Activated CD8-positive, alpha-beta memory T cell treated with anti-CD3 and anti-CD28 coated beads for 1 hour (primary cell): ENCODE measurements at regions not wholly inside any gene's neighbourhood (a gene's known extent, or its start where the extent isn't known, plus 50 kb on each side); places are given as distances from the start of the nearest gene placed in this dataset.

Experiments used
- DNase-seq, 2 donors: peaks; one replicate each; pipeline ENCODE4 v3.0.0-alpha.2; 2020; ENCODE audit warnings: low read depth in 1 of 2; ENCODE audit errors: extremely low read depth in 1 of 2

DNA sequence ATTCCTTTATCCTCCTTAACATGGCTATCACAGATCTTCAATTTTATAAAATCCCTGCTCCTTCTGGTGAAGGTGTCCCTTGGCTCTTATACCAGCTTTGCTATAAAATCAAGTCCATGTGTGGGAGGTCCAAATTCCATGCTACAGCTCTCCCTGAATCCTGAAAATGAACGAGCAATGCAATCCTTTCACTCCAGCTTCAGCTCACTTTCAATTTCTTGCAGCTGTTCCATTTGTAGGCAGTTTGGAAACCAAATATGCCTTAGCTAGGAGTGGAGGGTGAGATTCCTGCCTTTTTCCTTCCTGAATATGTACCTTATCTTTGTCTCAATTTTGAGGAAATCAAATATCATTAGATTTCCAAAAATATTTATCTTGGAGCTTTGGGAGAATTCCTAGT lies 402.6 kb downstream of the TTLL7 start:
- no peak for DNase-seq

DNA sequence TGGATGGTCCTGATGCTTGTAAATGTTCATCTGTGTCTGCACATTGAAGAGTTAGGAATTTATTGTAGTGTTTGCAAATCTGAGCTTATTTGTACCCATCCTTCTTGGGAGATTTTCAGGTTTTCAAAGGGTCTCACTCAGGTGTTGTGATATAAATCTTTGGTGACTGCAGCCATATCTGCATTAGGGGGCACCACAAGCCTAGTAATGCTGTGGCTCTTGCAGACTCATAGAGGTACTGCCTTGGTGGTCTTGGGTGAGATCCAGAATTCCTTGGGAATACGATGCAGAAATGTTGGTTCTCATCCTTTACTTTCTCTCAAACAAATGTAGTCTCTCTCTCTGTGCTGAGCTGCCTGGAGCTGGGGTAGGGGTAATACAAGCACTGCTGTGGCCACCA lies 405.9 kb downstream of the TTLL7 start:
- no peak for DNase-seq

DNA sequence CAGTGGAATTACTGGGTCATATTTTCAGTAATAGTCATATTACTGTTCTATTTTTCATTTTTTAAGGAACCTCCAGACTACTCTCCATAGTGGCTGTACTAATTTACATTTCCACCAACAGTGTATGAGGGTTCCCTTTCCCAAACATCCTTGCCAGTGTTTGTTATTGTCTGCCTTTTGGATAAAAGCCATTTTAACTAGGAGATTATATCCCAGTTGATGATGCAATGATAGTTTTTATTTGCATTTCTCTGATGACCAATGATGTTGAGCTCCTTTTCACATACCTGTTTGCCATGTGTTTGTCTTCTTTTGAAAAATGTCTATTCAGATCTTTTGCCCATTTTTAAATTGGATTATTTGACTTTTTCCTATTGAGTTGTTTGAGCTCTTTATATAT lies 410.8 kb downstream of the TTLL7 start:
- no peak for DNase-seq

DNA sequence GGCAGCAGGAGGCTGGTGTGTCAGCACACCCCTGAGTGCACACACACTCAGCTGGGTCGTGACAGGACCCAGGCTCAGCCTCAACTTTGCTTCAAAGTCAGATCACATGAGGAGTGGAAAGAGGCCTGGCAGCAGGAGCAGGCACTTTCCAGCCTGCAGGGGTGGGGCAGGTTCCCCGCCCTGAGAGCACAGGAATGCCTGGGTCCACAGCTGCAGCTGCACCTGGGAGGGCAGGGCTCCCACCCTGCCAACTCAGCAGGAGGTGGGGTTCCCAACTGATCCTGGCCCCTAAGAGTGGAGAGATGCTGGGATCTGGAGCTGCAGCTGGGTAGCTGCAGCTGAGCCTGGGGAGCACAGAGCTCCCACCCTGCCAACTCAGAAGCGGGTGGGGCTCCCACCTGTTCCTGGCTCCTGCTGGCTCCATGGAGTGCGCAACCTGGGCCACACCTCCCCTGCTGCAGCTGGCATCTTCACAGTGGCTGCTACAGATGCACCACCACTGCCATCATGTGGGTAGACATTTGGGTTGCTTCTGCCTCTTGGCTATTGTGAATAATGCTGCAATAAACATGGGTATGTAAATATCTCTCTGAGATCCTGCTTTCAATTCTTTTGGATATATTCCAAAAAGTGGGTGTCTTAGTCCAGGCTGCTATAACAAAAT lies 415.4 kb downstream of the TTLL7 start:
- DNase-seq = no peak

DNA sequence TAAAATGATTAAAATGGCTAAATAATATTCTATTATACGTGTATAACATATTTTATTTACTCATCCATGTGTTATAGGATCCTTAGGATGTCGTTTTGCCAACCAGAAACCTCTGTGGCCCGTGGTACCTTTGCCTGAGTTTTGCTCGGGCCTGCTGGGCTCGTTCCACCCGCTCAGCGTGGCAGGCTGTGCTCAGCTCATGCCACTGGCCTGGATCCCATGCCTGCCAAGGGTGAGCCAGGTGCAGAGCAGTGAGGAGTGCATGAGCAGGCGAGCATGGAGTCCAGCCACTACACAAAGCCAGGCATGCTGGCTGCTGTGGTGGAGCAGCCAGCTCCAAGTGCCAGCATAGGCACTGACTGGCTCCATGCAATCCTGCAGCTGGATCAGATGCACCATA lies 417.2 kb downstream of the TTLL7 start:
- no peak for DNase-seq

DNA sequence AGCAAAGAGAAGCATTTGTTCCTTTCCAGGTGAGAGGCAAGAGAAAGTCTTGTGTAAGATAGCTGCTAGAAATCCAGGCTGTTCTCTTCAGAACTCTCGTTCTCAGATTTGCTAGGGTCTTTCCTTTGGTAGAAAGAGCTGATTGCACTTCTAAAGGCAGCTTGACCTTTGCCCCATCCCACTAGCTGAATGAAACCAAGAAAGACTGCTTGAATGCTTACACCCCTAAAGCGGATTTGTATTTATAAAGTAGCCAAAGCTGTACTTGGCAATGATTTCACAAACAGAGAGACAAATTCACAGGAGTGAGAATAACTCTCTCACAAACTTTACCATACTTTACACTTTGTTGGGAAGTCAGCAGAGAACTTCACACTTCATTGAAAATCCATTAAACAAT lies 424.1 kb downstream of the TTLL7 start:
- DNase-seq = no peak

DNA sequence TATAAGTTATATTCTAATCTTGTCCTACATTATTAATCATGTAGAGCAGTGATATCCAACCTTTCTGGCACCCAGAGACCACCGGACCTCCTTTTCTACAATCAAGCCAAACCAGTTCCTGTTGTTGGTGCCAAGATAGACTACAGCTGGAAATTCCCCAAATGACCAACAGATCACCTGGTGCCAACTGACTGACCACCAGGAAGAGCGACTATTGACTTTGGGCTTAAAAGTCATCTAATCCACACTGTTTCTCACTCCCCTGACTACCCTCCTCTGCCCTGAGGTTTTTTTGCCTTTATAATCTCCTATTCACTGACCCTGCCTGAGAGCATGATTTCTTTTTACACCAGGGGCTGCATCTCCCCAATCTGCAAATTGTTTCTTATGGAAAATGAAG lies 425.2 kb downstream of the TTLL7 start:
- no peak for DNase-seq

DNA sequence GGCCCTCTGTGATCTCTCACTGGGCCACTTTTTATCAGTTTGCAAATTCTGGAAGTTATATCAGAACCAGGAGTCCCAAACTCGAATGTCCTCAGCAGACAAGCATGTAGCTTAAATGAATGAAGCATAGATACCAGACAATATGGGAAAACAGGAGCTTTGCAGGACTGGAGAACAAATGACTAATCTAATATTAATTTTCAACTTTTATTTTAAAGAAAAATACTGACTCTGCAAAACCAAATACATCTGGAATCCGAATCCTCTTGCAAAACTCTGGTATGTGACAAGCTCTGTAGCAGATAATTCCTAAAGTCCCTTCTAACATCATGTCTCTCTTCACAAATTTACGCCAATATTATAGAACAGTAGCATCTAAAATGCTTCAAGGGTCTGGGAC lies 427.4 kb downstream of the TTLL7 start:
- DNase-seq = no peak

DNA sequence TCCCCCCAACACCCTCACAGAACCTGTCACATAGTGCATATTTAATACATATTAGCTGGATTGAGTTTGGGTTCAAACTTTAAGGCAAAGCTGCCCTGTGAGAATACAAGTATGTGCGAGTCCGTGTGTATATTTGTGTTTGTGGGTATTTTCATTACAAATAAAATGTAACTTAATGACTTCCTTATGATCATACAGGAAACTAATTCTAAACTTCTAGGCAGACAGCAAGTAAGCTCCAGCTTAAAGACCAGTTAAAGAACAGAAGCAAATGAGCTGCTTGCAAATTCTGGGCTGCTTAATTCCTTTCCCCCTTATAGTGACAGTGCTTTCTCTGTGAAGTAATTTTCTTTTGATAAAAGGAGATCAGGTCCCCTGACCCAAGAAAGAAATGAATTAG lies 437.6 kb downstream of the TTLL7 start:
- no peak for DNase-seq

DNA sequence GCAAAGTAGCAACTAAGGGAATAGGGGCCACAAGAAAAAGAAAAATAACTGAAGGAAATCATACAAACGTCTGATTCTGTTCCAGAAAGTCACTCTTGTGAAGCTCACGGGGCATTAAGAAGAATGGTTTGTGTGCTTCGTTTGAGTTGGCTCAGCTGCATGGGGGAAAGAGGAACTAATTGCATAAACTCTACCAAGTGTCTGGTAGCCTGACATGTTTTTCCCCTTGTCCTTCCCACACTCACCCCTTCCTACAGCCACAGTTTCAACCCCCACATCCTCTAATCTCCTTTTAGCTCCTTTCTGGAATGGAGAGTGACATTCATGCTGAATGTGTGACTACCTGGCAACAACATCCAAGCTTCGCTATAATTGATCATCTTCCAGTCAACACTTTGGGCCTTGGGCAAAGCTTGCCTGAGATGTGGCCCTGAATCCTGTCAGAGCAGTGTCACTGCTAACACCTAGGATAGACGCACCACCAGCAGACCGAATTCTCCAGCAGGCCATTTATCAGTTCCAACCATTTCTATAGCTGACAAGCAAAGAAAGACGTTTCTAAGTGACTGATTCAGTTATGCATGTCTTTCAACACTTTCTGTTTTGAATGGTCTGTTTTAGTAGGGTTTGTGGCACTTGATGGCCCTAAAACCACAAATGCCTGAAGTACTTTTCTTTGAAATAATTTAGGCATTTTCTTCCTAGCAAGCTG lies 439.6 kb downstream of the TTLL7 start:
- no peak for DNase-seq

DNA sequence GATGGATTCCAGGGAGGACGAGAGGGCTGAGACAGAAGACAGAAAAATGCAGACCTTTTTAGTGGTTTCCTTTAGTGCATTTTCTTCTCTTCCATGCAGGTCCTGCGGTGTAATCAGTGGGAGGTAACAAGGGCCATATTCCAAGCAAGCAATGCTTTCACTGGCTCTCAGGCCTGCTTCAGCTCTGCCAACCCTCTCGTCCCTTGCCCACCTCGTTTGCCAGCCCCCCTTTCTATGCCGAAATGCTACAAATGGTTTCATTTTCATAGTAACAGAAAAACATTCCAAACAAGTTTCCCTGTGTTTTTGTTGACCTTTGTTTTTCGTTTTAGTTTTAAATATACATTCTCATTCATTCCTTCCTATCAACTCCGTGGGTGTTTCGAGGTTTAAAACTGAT lies 443.1 kb downstream of the TTLL7 start:
- no peak for DNase-seq

DNA sequence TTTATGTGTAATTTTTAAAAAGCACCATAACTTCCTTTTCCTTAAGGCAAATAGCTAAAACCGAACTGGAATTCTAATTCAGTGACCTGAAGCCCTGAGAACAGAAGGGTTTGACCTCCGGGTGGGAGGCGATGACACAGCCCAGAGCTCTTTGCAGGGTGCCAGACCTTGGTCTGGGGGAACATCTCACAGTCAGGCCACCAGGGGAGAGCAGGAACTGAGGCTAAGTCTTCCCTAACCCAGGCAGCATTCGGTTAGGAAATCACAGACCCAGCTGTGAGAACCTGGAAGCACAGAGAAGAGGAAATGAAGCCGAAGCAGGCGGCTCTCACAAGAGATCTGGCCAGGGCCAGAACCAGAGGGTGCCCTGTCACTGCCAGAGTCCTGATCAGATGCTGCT lies 444.8 kb downstream of the TTLL7 start:
- no peak for DNase-seq

DNA sequence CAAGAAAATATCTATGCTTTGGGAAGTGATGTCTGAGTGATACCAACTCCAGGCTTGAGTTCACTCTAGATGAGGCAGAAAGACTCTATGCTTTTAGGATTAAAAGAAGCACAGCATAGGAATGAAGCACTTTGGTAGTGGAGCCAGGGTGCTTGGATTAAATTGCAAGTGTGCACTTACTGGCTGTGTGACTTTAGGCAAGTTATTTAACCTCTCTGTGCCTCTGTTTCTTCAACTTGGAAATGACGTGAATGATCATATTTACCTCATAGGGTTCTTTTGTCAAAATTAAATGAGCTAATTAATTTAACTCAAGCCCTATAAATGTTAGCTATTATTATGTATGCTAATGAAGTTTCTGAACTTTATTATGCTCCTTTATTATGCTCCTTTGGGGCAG lies 446.1 kb downstream of the TTLL7 start:
- no peak for DNase-seq

DNA sequence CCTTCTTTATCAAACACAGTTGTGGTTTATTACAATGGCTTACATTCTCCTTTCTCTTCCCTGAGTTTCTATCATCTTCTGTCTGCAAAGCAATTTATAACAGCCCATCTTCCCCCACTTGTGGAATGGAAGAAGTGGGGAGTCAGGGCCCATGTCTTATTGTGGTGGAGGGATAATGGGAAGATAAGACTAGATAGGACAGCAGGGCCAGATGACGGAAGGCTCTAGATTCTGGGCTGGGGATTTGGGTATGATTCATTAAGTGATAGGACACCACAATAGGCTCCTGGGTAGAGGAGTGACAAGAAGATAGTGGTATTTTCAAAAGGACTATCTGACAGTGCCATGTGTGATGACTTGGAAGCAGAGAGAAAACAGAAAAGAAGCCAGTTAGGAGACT lies 450.6 kb downstream of the TTLL7 start:
- no peak for DNase-seq

DNA sequence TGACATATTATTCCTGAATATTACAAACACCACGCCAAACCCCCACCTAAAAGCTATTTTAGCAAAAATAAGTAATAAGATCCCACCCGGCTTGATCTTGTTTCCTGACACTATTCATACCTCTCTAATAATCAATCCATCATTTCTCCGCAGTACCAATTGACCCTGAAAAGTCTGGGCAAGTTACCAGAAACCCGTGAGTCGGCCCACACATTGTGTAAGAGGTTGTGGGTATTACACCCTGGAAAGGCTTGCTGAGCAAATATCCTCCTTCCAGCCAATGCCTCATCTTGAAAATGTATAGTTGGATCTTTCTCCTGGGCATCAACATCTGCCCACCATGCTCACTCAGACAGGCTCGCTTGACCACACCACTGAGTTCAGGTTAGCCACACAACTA lies 451.0 kb downstream of the TTLL7 start:
- no peak for DNase-seq

DNA sequence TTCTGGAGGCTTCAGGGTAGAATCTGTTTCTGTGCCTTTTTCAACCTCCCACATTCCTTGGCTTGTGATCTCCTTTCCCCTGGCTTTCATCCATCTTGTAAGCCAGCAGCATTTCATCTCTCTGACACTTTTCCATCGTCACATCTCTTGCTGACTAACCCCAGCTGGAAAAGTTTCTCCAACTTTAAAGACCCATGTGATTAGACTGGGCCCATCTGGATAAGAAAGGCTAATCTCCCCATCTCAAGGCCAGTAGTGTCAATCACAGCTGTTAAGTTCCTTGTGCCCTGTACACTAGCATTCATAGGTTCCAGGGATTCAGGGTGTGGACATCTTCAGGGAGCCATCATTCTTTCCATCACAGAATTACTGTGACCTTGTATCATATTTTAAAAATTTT lies 452.1 kb downstream of the TTLL7 start:
- DNase-seq = no peak

DNA sequence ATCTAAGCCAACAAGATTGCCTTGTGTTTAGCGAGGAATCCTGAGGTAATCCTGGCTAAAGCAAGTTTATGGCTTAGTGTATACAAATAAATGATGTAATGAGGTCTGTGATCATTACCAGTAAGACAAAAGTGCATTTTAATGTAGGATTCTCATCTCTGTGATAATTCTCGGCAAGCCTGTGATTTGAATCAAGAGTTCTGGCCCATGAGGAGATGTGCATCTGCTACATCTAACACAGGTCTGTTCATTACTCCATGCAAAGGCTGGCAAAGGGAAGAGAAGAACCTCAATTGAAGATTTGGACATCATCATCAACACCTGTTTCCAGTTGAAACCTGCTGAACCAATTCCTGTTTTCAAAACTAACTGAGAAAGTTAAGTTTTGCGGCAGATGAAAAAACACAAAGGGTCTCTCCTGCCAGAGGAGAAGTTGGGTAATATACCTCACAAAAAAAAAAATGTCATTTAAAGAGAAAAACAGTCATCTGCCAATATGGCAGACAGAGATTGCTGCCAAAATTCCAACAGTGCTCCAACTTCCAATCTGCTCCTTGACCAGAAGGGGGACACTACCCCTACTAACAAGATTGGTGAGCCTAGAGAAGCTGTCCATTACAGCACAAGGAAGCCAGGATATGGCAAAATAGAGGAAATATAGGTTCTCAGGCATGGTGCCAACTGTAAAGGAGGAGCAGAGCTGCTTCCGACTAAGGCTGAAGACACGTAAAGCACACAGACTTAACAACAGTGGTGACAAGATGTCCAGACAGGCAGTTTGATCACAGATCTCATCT lies 453.7 kb downstream of the TTLL7 start:
- DNase-seq = no peak

DNA sequence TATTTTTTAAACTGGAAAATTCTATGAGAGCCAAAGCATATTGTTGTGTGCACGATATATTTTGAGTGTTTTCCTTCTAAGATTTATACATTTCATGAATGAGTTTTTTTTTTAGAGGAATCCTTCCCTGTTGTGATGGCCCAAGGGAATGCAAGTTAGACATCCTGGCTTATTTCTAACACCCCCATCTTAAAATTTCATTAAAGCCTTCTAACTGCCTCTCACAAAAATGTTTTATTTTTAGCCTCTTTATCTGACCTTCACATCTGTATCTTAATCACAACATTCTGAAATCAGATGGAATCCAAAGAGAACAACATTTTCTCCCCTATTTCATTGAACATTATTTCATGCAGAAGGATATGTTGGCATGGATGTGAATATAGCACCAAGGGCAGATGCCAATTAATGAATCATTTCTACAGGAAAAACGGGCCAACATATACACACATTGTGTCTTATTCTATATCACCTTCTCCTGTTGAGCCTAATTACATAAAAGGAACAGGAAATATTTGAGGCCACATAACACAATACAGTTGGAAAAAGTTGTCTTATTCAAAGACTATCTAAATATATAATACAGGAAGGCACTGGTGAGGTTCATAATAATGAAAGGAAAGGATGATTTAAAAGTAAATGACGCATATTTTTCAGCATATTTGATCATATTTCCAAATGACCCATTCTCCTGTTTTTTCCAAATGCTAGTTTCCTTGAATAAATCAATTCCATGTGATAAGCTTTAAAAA lies 455.5 kb downstream of the TTLL7 start:
- DNase-seq = no peak

DNA sequence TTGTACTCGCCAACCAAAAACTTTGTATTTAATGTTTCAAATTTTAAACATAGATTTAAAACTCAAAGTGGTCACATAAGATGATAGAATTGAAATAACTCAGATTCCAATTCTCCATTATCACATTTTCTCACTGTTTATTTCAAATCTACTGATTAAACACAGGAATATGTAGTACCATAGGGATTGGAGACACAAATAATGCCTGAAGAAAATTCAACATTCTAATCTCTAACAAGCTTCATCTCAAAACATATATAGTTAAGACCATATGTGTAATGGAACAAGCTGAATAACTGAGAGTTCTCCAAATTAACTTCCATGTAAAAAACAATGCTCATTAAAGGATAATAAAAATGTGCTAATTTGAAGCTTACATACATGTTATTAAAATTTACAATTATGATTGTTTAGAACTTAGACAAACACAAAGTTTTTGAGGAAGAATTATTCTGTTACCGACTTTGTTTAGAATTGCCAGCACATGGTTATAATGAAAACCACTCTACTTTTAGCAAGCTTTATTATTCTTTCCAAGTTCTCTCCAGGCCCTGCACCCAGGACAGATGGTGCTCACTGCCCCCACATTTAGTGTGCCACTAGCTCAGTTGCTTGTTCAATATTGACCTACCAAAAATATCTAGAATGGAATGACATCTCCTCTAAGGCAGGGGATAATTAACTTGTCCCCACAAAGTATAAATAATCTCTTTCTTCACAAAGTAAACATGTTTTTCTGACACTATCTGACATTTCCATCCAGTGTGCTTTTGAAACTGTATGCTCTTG lies 467.2 kb downstream of the TTLL7 start:
- DNase-seq = no peak

DNA sequence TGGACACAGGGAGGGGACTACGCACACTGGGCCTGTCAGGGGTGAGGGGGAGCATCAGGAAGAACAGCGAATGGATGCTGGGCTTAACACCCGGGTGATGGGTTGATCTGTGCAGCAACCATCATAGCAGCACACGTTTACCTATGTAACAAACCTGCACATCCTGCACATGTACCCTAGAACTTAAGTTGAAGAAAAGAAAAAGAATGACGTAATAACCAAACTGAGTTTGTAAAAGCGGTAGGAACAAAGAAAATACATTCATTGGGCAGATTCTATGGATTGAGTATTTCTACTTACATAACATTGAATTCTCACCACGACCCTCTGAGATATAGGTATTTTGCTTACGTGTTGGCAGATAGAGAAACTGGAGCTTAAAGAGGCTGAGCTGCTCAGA lies 468.4 kb downstream of the TTLL7 start:
- no peak for DNase-seq

DNA sequence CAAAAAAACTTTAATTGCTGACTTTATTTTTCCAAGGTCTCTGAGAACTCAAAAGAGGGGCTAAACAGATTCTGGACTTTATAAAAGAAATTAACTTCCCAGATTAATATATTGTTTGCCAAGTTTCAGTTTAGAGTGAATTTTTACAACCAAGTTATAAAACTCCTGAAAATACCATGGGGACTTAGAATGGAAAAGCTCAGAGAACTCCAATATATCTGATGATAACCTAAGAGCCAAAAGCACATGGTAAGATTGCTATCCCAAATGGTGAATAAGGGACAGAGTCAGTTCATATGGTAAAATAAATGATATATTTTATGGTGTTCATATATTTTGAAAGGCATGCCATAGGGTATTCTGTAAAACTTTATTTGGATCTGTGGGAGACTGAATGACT lies 470.9 kb downstream of the TTLL7 start:
- DNase-seq = no peak
